ENCODE measurements at regions not wholly inside any gene's neighbourhood (a gene's known extent, or its start where the extent isn't known, plus 50 kb on each side); places are given as distances from the start of the nearest gene placed in this dataset.

- no peak for TF ChIP-seq TAF1 (IDR thresholded peaks at IDR 0.05; ENCODE audit: low read depth)
- TF ChIP-seq, protein P1, sequence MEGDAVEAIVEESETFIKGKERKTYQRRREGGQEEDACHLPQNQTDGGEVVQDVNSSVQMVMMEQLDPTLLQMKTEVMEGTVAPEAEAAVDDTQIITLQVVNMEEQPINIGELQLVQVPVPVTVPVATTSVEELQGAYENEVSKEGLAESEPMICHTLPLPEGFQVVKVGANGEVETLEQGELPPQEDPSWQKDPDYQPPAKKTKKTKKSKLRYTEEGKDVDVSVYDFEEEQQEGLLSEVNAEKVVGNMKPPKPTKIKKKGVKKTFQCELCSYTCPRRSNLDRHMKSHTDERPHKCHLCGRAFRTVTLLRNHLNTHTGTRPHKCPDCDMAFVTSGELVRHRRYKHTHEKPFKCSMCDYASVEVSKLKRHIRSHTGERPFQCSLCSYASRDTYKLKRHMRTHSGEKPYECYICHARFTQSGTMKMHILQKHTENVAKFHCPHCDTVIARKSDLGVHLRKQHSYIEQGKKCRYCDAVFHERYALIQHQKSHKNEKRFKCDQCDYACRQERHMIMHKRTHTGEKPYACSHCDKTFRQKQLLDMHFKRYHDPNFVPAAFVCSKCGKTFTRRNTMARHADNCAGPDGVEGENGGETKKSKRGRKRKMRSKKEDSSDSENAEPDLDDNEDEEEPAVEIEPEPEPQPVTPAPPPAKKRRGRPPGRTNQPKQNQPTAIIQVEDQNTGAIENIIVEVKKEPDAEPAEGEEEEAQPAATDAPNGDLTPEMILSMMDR (IDR thresholded peaks at IDR 0.05; ENCODE audit: poor library complexity, severe bottlenecking): no peak
- no peak for TF ChIP-seq POLR2AphosphoS5 (IDR thresholded peaks at IDR 0.05)
- TF ChIP-seq RAD21 (conservative IDR thresholded peaks at IDR 0.05): no peak
- TF ChIP-seq EZH2 (IDR thresholded peaks at IDR 0.05; ENCODE audit: borderline replicate concordance, insufficient read depth, low read length, poor library complexity, severe bottlenecking): no peak
- TF ChIP-seq, protein P2, sequence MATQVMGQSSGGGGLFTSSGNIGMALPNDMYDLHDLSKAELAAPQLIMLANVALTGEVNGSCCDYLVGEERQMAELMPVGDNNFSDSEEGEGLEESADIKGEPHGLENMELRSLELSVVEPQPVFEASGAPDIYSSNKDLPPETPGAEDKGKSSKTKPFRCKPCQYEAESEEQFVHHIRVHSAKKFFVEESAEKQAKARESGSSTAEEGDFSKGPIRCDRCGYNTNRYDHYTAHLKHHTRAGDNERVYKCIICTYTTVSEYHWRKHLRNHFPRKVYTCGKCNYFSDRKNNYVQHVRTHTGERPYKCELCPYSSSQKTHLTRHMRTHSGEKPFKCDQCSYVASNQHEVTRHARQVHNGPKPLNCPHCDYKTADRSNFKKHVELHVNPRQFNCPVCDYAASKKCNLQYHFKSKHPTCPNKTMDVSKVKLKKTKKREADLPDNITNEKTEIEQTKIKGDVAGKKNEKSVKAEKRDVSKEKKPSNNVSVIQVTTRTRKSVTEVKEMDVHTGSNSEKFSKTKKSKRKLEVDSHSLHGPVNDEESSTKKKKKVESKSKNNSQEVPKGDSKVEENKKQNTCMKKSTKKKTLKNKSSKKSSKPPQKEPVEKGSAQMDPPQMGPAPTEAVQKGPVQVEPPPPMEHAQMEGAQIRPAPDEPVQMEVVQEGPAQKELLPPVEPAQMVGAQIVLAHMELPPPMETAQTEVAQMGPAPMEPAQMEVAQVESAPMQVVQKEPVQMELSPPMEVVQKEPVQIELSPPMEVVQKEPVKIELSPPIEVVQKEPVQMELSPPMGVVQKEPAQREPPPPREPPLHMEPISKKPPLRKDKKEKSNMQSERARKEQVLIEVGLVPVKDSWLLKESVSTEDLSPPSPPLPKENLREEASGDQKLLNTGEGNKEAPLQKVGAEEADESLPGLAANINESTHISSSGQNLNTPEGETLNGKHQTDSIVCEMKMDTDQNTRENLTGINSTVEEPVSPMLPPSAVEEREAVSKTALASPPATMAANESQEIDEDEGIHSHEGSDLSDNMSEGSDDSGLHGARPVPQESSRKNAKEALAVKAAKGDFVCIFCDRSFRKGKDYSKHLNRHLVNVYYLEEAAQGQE (IDR thresholded peaks at IDR 0.05; ENCODE audit: borderline replicate concordance): no peak
Measured at GRCh38 chr6:120736740-120737139, 597.5 kb downstream of the TBC1D32 start.

Data from neural cell (in vitro differentiated cells).